ENCODE measurements at regions not wholly inside any gene's neighbourhood (a gene's known extent, or its start where the extent isn't known, plus 50 kb on each side); places are given as distances from the start of the nearest gene placed in this dataset.

GRCh38 chr20:60990061-60990460 is 262.0 kb upstream of the CDH4 start:
- DNase-seq: no peak
- in situ Hi-C loops (cut with HindIII; ENCODE audit: low pct_ligation_motif_present, low pct_unique_long_range_greater_than_20kb, low sequenced_read_pairs): no loop called here

DNA sequence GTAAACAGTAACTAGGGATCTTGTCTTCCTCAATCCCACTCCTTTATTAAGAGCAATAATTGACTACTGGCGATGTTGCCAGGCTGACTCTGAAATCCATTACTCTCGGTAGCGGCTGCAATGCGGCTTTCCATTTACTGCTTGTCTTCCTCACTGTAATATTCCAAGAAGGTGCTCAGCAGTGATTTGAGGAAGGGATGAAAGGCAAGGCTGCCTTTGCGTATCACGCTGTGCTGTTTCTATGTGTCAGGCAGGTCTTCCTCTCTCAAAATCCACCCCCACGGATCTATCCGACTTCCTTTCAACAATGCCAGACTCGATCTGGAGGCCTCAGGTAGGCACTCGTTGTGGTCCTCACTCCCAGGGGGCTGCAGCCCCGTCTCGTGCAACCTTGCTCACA is 261.4 kb upstream of the CDH4 start:
- no peak for DNase-seq
- in situ Hi-C loops (cut with HindIII; ENCODE audit: low pct_ligation_motif_present, low pct_unique_long_range_greater_than_20kb, low sequenced_read_pairs): no loop called here

DNA sequence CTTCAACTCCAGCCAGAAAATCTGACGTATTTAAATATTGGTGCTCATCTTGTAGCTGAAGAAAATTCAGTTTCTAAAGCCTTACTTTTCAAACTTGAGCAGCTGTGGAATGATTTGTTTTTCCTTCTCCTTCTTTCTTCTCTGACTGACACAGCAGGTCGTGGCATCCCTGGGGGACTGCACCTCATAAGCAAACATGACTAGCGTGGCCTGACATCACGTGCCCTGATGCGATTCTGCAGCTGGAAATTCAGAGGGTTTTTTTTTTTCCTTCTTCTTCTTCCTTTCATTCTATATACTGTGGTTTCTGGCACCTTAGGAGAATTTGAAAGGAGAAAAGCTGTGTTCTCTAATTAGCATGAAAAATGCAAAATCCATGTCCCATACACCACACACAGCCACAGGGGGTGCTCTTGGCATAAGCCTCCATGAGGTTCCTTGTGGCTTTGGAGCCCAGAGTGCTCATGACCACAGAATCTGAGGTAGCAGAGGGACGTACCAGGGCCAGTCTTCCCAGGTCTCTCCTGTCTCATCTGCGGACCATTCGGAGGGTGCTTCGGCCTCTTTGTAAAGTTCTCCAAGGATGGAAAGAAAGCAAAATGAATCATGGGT is 258.5 kb upstream of the CDH4 start:
- in situ Hi-C loops (cut with HindIII; ENCODE audit: low pct_ligation_motif_present, low pct_unique_long_range_greater_than_20kb, low sequenced_read_pairs): no loop called here
- peak; percentile 40 for DNase-seq

GRCh38 chr20:60999250-60999649 is 252.8 kb upstream of the CDH4 start:
- no peak for DNase-seq
- in situ Hi-C loops (cut with HindIII; ENCODE audit: low pct_ligation_motif_present, low pct_unique_long_range_greater_than_20kb, low sequenced_read_pairs): no loop called here

GRCh38 chr20:61002090-61002489 is 250.0 kb upstream of the CDH4 start:
- DNase-seq: no peak
- in situ Hi-C loops (cut with HindIII; ENCODE audit: low pct_ligation_motif_present, low pct_unique_long_range_greater_than_20kb, low sequenced_read_pairs): no loop called here

GRCh38 chr20:61014491-61014890 is 237.6 kb upstream of the CDH4 start:
- DNase-seq: no peak
- in situ Hi-C loops (cut with HindIII; ENCODE audit: low pct_ligation_motif_present, low pct_unique_long_range_greater_than_20kb, low sequenced_read_pairs): no loop called here

- in situ Hi-C loops (cut with HindIII; ENCODE audit: low pct_ligation_motif_present, low pct_unique_long_range_greater_than_20kb, low sequenced_read_pairs): no loop called here
These were observed 236.5 kb upstream of the CDH4 start for GRCh38 chr20:61015602-61016001.

DNA sequence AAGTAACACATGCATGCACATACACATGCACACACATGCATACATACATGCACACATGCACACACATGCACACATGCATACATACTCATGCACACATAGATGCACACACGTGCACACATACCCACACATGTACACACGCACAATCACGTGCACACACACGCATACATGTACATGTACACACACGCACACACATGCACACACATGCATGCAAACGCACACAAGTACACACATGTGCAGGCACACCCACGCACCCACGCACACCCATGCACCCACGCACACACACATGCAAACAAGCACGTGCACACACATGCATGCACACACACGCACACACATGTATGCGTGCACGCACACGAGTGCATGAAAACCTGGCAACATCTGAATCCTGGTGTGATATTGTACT is 232.7 kb upstream of the CDH4 start:
- DNase-seq: no peak
- in situ Hi-C loops (cut with HindIII; ENCODE audit: low pct_ligation_motif_present, low pct_unique_long_range_greater_than_20kb, low sequenced_read_pairs): no loop called here

More at GRCh38 chr20:61015602-61016001, 236.5 kb upstream of the CDH4 start:
- no peak for DNase-seq

- DNase-seq: no peak
- in situ Hi-C loops (cut with HindIII; ENCODE audit: low pct_ligation_motif_present, low pct_unique_long_range_greater_than_20kb, low sequenced_read_pairs): no loop called here
These were observed 228.4 kb upstream of the CDH4 start for GRCh38 chr20:61023612-61024011.

DNA sequence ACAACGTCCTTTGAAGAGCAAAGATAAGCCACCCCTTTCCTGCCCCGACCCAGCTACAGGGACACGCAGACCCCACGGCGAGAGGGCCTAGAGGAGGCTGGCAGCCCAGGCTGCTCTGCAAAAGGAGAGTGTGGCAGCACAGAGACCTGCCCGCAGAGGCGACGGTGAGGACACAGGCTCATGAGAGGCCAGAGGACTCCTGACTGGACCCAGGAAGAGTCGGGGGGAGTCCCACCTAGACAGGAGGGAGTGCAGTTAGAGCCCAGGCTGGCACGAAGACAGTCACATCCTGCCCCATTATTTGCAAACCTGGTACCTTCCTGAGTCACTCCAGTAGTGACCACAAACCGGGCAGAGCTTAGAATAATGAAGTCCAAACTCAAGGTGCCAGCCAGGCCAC is 227.7 kb upstream of the CDH4 start:
- no peak for DNase-seq
- in situ Hi-C loops (cut with HindIII; ENCODE audit: low pct_ligation_motif_present, low pct_unique_long_range_greater_than_20kb, low sequenced_read_pairs): no loop called here

DNA sequence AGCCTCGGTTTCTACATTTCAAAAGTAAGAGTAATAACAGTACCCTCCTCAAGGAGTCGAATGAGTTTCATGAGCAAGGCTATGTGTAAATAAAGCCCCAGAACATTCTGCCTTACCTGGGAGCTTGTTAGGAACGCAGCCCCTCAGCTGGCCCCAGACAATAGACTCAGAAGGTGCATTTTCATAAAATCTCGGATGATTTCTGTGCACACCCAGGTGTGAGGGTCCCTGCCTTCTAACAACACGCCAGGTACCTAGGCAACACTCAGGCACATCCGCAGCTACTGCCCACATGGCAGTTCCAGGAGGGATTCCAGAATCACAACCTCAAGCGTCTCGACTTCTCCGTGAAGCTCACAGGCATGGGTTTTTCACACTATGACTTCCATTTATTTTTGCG is 226.5 kb upstream of the CDH4 start:
- DNase-seq: no peak
- in situ Hi-C loops (cut with HindIII; ENCODE audit: low pct_ligation_motif_present, low pct_unique_long_range_greater_than_20kb, low sequenced_read_pairs): no loop called here

DNA sequence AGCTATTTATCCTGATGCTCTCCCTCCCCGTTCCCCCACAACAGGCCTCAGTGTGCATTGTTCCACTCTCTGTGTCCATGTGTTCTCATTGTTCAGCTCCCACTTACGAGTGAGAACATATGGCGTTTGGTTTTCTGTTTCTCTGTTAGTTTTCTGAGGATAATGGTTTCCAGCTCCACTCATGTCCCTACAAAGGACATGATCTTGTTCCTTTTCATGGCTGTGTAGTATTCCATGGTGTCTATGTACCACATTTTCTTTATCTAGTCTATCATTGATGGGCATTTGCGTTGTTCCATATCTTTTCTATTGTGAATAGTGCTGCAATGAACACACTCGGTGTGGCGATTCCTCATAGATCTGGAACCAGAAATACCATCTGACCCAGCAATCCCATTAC is 225.9 kb upstream of the CDH4 start:
- DNase-seq: no peak
- in situ Hi-C loops (cut with HindIII; ENCODE audit: low pct_ligation_motif_present, low pct_unique_long_range_greater_than_20kb, low sequenced_read_pairs): no loop called here

- no peak for DNase-seq
These were observed 225.3 kb upstream of the CDH4 start for GRCh38 chr20:61026731-61027130.

DNA sequence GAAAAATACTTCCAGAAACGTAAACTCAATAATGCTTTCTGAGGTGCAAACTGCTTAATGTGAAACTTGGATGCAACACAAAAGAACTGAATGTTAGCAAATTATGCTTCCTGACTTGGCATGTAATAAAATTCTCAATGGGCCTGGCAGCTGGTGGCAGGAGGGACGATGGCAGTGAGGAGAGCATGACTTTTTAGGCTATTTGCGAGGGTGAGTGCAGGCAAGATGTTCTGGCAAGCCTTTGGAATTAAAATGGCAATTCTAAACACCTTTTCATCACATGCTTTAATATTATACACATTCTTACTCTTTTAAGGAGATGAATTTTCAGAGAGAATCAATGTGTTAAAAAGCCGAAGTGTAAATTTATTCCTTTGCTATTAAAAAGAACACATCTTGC is 224.8 kb upstream of the CDH4 start:
- no peak for DNase-seq
- in situ Hi-C loops (cut with HindIII; ENCODE audit: low pct_ligation_motif_present, low pct_unique_long_range_greater_than_20kb, low sequenced_read_pairs): no loop called here

More at GRCh38 chr20:61026731-61027130, 225.3 kb upstream of the CDH4 start:
- in situ Hi-C loops (cut with HindIII; ENCODE audit: low pct_ligation_motif_present, low pct_unique_long_range_greater_than_20kb, low sequenced_read_pairs): no loop called here

DNA sequence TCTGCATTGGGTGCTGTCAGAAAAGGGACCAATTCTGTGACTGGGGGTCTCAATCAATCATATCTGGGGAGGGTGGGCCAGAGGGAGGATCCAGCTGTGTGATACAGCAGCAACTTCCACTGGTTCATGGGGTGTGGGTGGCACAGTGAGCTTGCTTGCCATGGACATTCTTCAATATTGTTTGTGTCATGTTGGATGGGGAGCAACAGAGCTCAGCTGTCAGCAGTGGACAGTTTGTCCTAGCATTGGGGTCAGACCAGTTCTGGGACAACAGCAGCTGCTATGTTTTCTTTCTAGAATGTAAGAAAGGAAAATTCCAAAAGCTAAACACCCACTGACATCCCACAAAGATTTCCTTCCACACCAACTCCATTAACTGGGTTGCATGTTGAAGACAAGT is 221.9 kb upstream of the CDH4 start:
- no peak for DNase-seq
- in situ Hi-C loops (cut with HindIII; ENCODE audit: low pct_ligation_motif_present, low pct_unique_long_range_greater_than_20kb, low sequenced_read_pairs): no loop called here

- in situ Hi-C loops (cut with HindIII; ENCODE audit: low pct_ligation_motif_present, low pct_unique_long_range_greater_than_20kb, low sequenced_read_pairs): no loop called here
These were observed 220.8 kb upstream of the CDH4 start for GRCh38 chr20:61031101-61031830.

DNA sequence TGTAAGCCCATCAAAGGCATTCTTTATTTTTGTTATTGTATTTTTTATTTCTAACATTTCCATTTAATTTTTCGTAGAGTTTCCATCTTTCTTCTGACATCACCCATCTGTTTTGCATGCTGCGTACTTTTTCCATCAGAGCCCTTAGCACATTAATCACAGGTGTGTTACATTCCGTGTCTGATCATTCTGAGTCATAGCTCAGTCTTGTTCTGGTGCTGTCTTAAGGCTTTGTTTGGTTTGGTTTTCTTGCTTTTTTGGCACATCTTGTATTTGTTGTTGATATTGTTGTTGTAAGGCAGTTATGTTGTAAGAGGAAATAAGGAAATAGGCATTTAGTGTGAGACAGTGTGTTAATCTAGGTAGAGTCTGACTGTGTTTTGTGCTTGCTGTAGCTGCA is 214.6 kb upstream of the CDH4 start:
- in situ Hi-C loops (cut with HindIII; ENCODE audit: low pct_ligation_motif_present, low pct_unique_long_range_greater_than_20kb, low sequenced_read_pairs): no loop called here
- DNase-seq: no peak

More at GRCh38 chr20:61031101-61031830, 220.8 kb upstream of the CDH4 start:
- DNase-seq: no peak

DNA sequence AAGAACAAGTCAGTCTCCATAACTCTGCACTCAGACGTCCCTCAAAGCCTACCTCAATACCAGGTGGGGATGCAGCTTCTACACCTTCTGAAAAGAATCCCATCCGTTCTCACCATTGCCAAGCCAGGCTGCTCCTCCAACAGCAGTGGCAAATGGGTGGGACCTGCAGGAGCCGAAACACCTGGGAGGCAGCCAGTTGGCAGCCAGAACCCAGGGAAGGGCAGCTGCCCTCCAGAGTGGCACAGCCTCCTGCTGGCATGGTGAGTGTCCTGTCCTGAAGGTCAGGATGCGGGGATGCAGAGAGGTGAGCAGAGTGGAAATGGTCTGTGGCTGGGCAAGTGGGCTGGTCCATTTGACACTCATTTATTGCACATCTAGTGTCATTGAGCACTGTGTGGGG is 210.6 kb upstream of the CDH4 start:
- in situ Hi-C loops (cut with HindIII; ENCODE audit: low pct_ligation_motif_present, low pct_unique_long_range_greater_than_20kb, low sequenced_read_pairs): no loop called here
- DNase-seq: no peak

DNA sequence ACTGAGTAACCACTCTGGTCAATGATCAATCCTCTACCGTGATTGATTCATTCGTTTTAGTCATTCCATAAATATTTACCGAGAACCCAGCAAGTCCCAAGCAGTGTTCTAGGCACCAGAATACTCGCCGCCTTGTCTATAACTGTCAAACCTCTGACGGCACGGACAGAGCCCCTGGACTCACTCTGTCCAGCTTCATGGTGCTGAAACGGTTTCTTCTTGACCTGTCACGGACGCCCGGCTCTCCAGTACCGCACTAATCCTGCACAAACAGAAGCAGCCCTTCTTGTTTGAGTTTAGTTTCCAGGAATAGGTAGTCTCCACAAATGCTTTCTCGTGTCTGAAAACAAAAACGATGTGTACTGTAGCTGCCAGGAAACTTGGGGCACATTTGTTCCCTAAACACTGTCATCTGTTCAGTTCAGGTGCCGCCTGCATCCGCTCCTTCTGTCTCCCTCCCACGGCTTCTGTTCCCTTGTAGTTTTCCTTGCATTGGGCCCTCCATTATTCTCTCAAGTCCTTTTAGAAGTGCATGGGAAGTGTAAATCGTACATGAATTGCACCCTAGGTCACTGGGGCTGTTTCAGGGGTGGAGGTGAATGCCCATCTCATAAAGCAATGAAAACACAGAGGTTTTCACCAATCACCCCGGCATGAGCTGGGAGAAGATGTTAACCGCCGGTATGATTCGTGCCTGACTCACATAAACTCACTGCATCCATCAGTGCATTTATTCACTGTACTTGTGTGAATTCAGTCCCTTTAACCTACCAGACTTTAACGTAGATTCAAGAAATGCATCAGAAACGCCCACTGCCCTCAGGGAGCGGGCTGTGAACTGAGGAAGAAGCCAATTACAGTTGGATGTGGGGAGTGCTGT is 209.3 kb upstream of the CDH4 start:
- DNase-seq: no peak
- in situ Hi-C loops (cut with HindIII; ENCODE audit: low pct_ligation_motif_present, low pct_unique_long_range_greater_than_20kb, low sequenced_read_pairs): no loop called here
